GM12865 (cell line): ENCODE measurements at regions not wholly inside any gene's neighbourhood (a gene's known extent, or its start where the extent isn't known, plus 50 kb on each side); places are given as distances from the start of the nearest gene placed in this dataset.

ENCODE experiments used
- DNase-seq: peaks from one replicate; pipeline ENCODE4 v3.0.0; 2010; ENCODE audit warnings: low read depth
- H3K4me3 ChIP-seq: 2 replicates; pipeline ENCODE4 v1.5.1; 2011; ENCODE audit warnings: mild to moderate bottlenecking, low read depth, low read length, control low read depth
- TF ChIP-seq, protein P1 (sequence below): IDR thresholded peaks from 2 replicates; pipeline ENCODE4 v1.5.1; 2011; ENCODE audit warnings: low read length, control low read depth, low read depth, inconsistent platforms; ENCODE audit not compliant: insufficient read depth; ENCODE audit errors: missing control alignments

DNA sequence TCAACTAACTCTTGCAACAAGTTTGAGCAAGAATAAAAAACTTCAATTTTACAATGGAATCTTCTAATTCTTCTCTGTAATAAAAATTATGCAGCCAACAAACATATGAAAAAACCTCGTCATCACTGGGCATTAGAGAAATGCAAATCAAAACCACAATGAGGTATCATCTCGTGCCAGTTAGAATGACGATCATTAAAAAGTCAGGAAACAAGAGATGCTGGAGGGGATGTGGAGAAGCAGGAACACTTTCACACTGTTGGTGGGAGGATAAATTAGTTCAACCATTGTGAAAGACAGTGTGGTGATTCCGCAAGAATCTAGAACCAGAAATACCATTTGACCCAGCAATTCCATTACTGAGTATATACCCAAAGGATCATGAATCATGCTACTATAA, 327.5 kb upstream of the LYPLAL1 start:
- H3K4me3 ChIP-seq = no peak overlapping the region
- DNase-seq = no peak
- TF ChIP-seq, protein P1, sequence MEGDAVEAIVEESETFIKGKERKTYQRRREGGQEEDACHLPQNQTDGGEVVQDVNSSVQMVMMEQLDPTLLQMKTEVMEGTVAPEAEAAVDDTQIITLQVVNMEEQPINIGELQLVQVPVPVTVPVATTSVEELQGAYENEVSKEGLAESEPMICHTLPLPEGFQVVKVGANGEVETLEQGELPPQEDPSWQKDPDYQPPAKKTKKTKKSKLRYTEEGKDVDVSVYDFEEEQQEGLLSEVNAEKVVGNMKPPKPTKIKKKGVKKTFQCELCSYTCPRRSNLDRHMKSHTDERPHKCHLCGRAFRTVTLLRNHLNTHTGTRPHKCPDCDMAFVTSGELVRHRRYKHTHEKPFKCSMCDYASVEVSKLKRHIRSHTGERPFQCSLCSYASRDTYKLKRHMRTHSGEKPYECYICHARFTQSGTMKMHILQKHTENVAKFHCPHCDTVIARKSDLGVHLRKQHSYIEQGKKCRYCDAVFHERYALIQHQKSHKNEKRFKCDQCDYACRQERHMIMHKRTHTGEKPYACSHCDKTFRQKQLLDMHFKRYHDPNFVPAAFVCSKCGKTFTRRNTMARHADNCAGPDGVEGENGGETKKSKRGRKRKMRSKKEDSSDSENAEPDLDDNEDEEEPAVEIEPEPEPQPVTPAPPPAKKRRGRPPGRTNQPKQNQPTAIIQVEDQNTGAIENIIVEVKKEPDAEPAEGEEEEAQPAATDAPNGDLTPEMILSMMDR = no peak

DNA sequence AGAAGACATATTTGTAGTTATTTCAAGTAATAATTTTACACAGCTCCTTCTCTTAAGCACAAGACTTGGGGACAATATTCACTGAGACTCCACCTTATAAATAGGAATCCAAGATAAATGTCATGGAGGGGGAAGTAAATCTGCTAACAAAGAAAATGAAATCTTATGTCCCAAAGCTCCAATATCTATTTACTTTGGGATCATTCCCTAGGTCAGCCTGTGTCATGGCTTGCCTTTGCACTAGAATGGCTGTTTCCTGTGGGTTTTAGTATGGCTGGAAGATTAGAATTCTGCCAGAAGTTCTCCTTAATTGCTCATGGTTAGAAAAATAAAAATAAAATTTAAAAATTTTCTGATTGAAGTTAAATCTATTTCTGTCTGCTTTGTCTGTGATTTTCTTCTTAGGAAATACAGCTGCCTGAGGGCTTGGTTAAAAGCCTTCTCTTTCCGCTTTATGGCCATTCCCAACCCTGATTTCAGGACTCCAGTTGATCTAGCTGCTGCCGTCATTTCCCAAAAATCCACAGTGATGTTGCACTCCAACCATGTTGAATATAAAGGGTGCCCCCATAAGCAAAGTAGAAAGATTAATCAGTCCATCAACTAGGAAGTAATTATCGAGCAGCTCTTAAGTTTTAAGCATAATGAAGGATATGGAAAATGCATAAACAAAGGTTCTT, 326.4 kb upstream of the LYPLAL1 start:
- TF ChIP-seq, protein P1 = no peak
- DNase-seq = no peak
- H3K4me3 ChIP-seq = no peak overlapping the region

- DNase-seq = no peak
- TF ChIP-seq, protein P1 = no peak
- H3K4me3 ChIP-seq = no peak overlapping the region
These were observed 325.7 kb upstream of the LYPLAL1 start for GRCh38 chr1:218848009-218848408.

- no peak overlapping the region for H3K4me3 ChIP-seq
- no peak for DNase-seq
- TF ChIP-seq, protein P1 = no peak
These were observed 323.3 kb upstream of the LYPLAL1 start for GRCh38 chr1:218850367-218850766.

DNA sequence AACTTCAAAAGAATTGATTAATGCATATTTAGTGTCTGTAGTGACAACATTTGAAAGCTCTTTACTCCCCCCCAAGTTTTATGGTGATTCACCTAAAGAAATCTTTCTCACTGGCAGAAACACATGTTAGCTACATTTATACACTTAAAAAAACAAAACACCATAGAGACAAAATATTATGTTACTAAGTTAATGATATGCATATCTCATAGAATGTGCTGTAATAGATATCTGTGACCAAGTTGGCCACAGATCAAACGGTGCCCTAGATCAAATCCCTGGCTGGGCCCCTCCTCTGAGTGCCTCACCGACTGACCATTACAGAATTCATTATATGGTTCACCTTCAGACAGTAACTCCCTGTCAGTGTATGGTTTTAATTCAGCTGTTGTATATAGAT, 322.1 kb upstream of the LYPLAL1 start:
- H3K4me3 ChIP-seq = no peak overlapping the region
- TF ChIP-seq, protein P1 = no peak
- DNase-seq = no peak

GRCh38 chr1:218852527-218852926, 321.2 kb upstream of the LYPLAL1 start:
- no peak for DNase-seq
- TF ChIP-seq, protein P1 = no peak
- no peak overlapping the region for H3K4me3 ChIP-seq

GRCh38 chr1:218863987-218864386, 309.7 kb upstream of the LYPLAL1 start:
- DNase-seq = no peak
- TF ChIP-seq, protein P1 = no peak

More at GRCh38 chr1:218863987-218864386, 309.7 kb upstream of the LYPLAL1 start:
- no peak overlapping the region for H3K4me3 ChIP-seq
